ENCODE measurements at regions not wholly inside any gene's neighbourhood (a gene's known extent, or its start where the extent isn't known, plus 50 kb on each side); places are given as distances from the start of the nearest gene placed in this dataset.
"Not testable (repeated sequence)": the region's sequence is repeated elsewhere in the genome, so short reads cannot be mapped to it uniquely, and the experiment has no call there.

GRCh38 chr14:43361751-43362150, 1145.3 kb downstream of the FSCB start:
- no peak for ATAC-seq
- DNase-seq (ENCODE audit: low spot score in 2 of 2) = no peak
- Mint-ChIP-seq H3K27ac (no peak overlapping the region), H3K9me3 (peaks cover 3 to 4% of the 10 kb centered on the region in 2 donors), H3K36me3 (no peaks in the 10 kb centered on the region)

- no peak for DNase-seq (ENCODE audit: low spot score in 2 of 2)
- H3K9me3 Mint-ChIP-seq = peaks cover 4 to 5% of the 10 kb centered on the region in 2 donors
- no peak overlapping the region for H3K27ac Mint-ChIP-seq
- no peak for ATAC-seq
- no peaks in the 10 kb centered on the region for H3K36me3 Mint-ChIP-seq
Measured at GRCh38 chr14:43360239-43360638, 1146.8 kb downstream of the FSCB start.

- DNase-seq (ENCODE audit: low spot score in 2 of 2) (no peak), ATAC-seq (no peak)
- peaks cover 4 to 7% of the 10 kb centered on the region in 2 donors for H3K9me3 Mint-ChIP-seq
- no peaks in the 10 kb centered on the region for H3K36me3 Mint-ChIP-seq
- H3K27ac Mint-ChIP-seq = no peak overlapping the region
Measured at GRCh38 chr14:43359317-43359716, 1147.8 kb downstream of the FSCB start.

GRCh38 chr14:43356979-43357545, 1150.0 kb downstream of the FSCB start:
- Mint-ChIP-seq H3K27ac (no peak overlapping the region), H3K36me3 (no peaks in the 10 kb centered on the region), H3K9me3 (peaks cover 7 to 9% of the 10 kb centered on the region in 2 donors)
- ATAC-seq (no peak), DNase-seq (ENCODE audit: low spot score in 2 of 2) (no peak)

- Mint-ChIP-seq H3K27ac (no peak overlapping the region), H3K9me3 (peaks cover 4 to 7% of the 10 kb centered on the region in 2 donors), H3K36me3 (no peaks in the 10 kb centered on the region)
- ATAC-seq (no peak), DNase-seq (ENCODE audit: low spot score in 2 of 2) (no peak)
Measured at GRCh38 chr14:43356382-43356781, 1150.7 kb downstream of the FSCB start.

- ATAC-seq (no peak), DNase-seq (ENCODE audit: low spot score in 2 of 2) (no peak)
- Mint-ChIP-seq H3K27ac (no peak overlapping the region), H3K9me3 (peaks cover 15 to 29% of the 10 kb centered on the region in 2 donors), H3K36me3 (peaks cover 0 to 19% of the 10 kb centered on the region in 2 donors)
Measured at GRCh38 chr14:43341921-43342320, 1165.2 kb downstream of the FSCB start.

GRCh38 chr14:43338713-43339112, 1168.4 kb downstream of the FSCB start:
- Mint-ChIP-seq H3K9me3 (peaks cover 5 to 21% of the 10 kb centered on the region in 2 donors), H3K27ac (no peak overlapping the region), H3K36me3 (peaks cover 0 to 9% of the 10 kb centered on the region in 2 donors)
- no peak for DNase-seq (ENCODE audit: low spot score in 2 of 2)
- no peak for ATAC-seq

GRCh38 chr14:43336351-43336750, 1170.7 kb downstream of the FSCB start:
- ATAC-seq (no peak), DNase-seq (ENCODE audit: low spot score in 2 of 2) (no peak)
- H3K36me3 Mint-ChIP-seq = peaks cover 0 to 3% of the 10 kb centered on the region in 2 donors
- peaks cover 0 to 13% of the 10 kb centered on the region in 2 donors for H3K9me3 Mint-ChIP-seq
- H3K27ac Mint-ChIP-seq = no peak overlapping the region

- not testable (repeated sequence) for H3K36me3 Mint-ChIP-seq; ATAC-seq; H3K27ac Mint-ChIP-seq; DNase-seq (ENCODE audit: low spot score in 2 of 2)
- peaks cover 8 to 12% of the 10 kb centered on the region in 2 donors for H3K9me3 Mint-ChIP-seq
Measured at GRCh38 chr14:43326501-43327407, 1180.3 kb downstream of the FSCB start.

- Mint-ChIP-seq H3K27ac (no peak overlapping the region), H3K9me3 (peaks cover under 1 to 1% of the 10 kb centered on the region in 2 donors), H3K36me3 (no peaks in the 10 kb centered on the region)
- DNase-seq (ENCODE audit: low spot score in 2 of 2) (no peak), ATAC-seq (no peak)
Measured at GRCh38 chr14:43316427-43316826, 1190.7 kb downstream of the FSCB start.

GRCh38 chr14:43313719-43314118, 1193.4 kb downstream of the FSCB start:
- no peaks in the 10 kb centered on the region for H3K36me3 Mint-ChIP-seq
- H3K9me3 Mint-ChIP-seq = peaks cover 0 to 5% of the 10 kb centered on the region in 2 donors
- no peak for ATAC-seq
- H3K27ac Mint-ChIP-seq = no peak overlapping the region
- DNase-seq (ENCODE audit: low spot score in 2 of 2) = no peak

GRCh38 chr14:43308421-43309110, 1198.5 kb downstream of the FSCB start:
- Mint-ChIP-seq H3K9me3 (peaks cover 0 to 9% of the 10 kb centered on the region in 2 donors), H3K27ac (no peak overlapping the region), H3K36me3 (no peaks in the 10 kb centered on the region)
- DNase-seq (ENCODE audit: low spot score in 2 of 2) (no peak), ATAC-seq (no peak)

- Mint-ChIP-seq H3K9me3 (peaks cover 0 to 9% of the 10 kb centered on the region in 2 donors), H3K36me3 (no peaks in the 10 kb centered on the region), H3K27ac (no peak overlapping the region)
- ATAC-seq (no peak), DNase-seq (ENCODE audit: low spot score in 2 of 2) (no peak)
Measured at GRCh38 chr14:43307836-43308235, 1199.2 kb downstream of the FSCB start.

- Mint-ChIP-seq H3K36me3 (no peaks in the 10 kb centered on the region), H3K9me3 (peaks cover 4 to 6% of the 10 kb centered on the region in 2 donors), H3K27ac (no peak overlapping the region)
- no peak for ATAC-seq
- no peak for DNase-seq (ENCODE audit: low spot score in 2 of 2)
Measured at GRCh38 chr14:43306053-43306452, 1201.0 kb downstream of the FSCB start.

- H3K27ac Mint-ChIP-seq = no peak overlapping the region
- DNase-seq (ENCODE audit: low spot score in 2 of 2) (no peak), ATAC-seq (no peak)
- no peaks in the 10 kb centered on the region for H3K36me3 Mint-ChIP-seq
- H3K9me3 Mint-ChIP-seq = peaks cover 20 to 31% of the 10 kb centered on the region in 2 donors
Measured at GRCh38 chr14:43297794-43298193, 1209.3 kb downstream of the FSCB start.

GRCh38 chr14:43296061-43296460, 1211.0 kb downstream of the FSCB start:
- H3K27ac Mint-ChIP-seq; H3K36me3 Mint-ChIP-seq; DNase-seq (ENCODE audit: low spot score in 2 of 2); ATAC-seq: not testable (repeated sequence)
- peaks cover 18 to 31% of the 10 kb centered on the region in 2 donors for H3K9me3 Mint-ChIP-seq

- DNase-seq (ENCODE audit: low spot score in 2 of 2) = no peak
- Mint-ChIP-seq H3K36me3 (no peaks in the 10 kb centered on the region), H3K9me3 (peaks cover 4 to 16% of the 10 kb centered on the region in 2 donors), H3K27ac (no peak overlapping the region)
- no peak for ATAC-seq
Measured at GRCh38 chr14:43285575-43285974, 1221.5 kb downstream of the FSCB start.
